GM12891 (cell line): ENCODE measurements at regions not wholly inside any gene's neighbourhood (a gene's known extent, or its start where the extent isn't known, plus 50 kb on each side); places are given as distances from the start of the nearest gene placed in this dataset.

Source experiments
- DNase-seq: peaks from one replicate; pipeline ENCODE4 v3.0.0; 2011; ENCODE audit warnings: low spot score; ENCODE audit not compliant: insufficient read length
- FAIRE-seq: peaks from 2 replicates; lab custom pipeline; 2011; peaks lifted over from hg19 to GRCh38; lab: Jason Lieb, UNC
- PAX5 ChIP-seq: IDR thresholded peaks from 2 replicates; pipeline ENCODE4 v1.6.1; 2011; ENCODE audit warnings: low read length, moderate library complexity, mild to moderate bottlenecking; ENCODE audit not compliant: insufficient read depth, severe bottlenecking
- POLR2A ChIP-seq: IDR thresholded peaks from 2 replicates; pipeline ENCODE4 v1.6.1; 2011; ENCODE audit warnings: low read depth, low read length, control low read depth
- POLR2AphosphoS5 ChIP-seq: IDR thresholded peaks from 2 replicates; pipeline ENCODE4 v1.6.1; 2011; ENCODE audit warnings: low read depth, low read length, control low read depth
- POU2F2 ChIP-seq: IDR thresholded peaks from 2 replicates; pipeline ENCODE4 v1.6.1; 2011; ENCODE audit warnings: low read depth, mild to moderate bottlenecking, control low read depth, low read length, moderate library complexity
- SPI1 ChIP-seq: IDR thresholded peaks from 2 replicates; pipeline ENCODE4 v1.6.1; 2011; ENCODE audit warnings: low read depth, low read length, control low read depth
- TAF1 ChIP-seq: IDR thresholded peaks from 2 replicates; pipeline ENCODE4 v1.6.1; 2011; ENCODE audit warnings: low read depth, low read length, control low read depth

DNA sequence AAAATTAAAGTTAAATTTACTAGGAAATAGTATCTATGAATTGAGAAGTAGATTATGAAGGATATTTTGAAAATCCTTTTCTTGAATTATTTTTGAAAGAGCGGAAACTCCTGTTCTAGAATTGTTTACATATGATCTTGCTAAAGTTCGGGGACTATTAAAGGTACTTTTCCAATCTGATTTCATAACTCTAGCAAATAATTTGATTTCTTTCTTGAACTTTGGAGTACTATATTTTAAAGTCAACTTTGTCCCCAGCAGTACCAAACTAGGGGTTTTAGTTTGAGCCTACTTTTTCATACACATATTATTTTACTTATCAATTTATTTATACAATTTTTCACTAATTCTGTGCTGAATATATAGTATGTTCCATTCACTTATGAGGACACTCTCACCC lies 364.7 kb downstream of the FSIP2 start:
- DNase-seq, result no peak
- FAIRE-seq, result no peak
- TF ChIP-seq POLR2AphosphoS5 (no peak), SPI1 (no peak), POLR2A (no peak), POU2F2 (no peak), PAX5 (no peak), TAF1 (no peak)

DNA sequence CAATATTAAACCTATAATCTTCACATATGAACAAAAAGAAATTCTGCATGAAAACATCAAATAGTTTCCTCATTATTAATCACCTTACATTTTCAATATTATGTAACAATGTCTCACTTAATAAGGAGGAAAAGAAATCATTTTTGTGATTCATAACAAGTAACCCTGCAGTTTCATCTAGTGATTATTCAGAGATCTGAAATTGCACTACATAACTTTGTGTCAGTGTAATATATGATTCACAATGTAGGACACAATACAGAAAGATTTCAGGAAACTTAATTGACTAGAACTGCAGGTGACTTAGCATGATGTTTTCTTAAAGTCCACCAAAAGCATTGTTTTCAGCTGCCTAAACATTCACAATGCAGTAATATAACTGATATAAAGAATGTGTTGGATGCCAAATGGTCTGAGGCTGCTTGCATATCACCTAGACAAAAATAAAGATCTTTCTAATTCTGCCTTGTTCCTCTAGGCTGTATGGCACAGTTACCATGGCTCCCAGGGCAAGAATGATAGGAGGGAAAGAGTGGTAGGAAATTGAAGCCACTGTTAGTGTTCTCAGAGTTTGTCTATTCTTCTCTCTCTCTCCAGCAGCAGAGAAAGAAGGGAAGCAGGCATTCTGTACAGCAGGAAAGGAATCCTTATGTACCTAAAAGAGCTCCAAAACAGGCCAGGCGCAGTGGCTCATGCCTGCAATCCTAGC lies 366.6 kb downstream of the FSIP2 start:
- no peak for FAIRE-seq
- TF ChIP-seq POLR2A (no peak), PAX5 (no peak), SPI1 (no peak), POU2F2 (no peak), TAF1 (no peak), POLR2AphosphoS5 (no peak)
- DNase-seq, result no peak

DNA sequence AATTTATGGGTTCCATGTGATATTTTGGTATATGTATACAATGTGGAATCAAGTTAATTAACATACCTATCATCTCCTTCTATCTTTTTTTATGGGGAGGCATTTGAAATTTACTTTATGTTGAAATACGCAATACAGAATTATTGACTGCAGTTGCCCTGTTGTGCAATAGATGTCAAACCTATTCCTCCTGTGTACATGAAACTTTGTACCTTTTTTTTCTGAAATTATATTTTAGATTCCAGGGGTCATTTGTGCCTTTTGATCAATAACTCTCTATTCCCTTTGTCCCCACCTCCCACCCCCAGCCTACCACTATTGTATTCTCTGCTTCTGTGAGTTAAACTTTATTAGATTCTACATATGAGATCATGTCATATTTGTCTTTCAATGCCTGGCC lies 369.9 kb downstream of the FSIP2 start:
- DNase-seq, result no peak
- FAIRE-seq, result no peak
- TF ChIP-seq SPI1 (no peak), PAX5 (no peak), POLR2A (no peak), TAF1 (no peak), POU2F2 (no peak), POLR2AphosphoS5 (no peak)

DNA sequence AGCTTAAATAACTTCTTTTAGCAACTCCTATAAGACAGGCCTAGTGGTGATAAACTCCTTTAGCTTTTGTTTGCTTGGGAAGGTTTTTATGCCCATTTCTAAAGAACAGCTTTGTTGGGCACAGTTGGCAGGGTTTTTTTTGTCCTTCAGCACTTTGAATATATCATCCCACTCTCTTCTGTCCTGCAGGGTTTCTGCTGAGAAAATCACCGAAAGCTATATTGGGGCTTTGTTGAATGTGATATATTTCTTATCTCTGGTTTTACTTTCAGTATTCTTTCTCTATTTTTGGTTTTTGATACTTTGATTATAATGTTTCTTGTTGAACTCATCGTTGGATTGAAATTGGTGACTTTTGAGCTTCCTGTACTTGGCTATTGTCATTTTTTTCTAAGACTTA lies 372.8 kb upstream of the ZC3H15 start:
- no peak for DNase-seq
- no peak for FAIRE-seq
- no peak for TF ChIP-seq SPI1

DNA sequence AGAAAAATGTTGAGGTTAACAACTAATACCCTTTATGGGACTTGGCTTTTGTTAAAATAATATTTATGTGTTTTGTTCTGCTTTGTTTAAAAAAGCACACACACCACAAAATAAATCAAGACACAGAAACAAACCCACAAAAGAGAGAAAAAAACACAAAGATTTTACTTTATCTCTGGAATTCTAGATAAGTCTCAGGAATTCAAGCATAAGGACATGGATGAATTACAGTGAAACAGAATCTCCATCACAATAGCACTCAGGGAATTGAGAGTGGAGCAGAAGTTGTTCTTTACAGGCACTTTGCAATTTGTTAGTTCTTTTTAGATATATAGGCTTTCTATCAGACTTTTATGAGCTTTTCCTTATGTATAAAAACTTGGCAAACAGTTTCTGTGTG lies 360.9 kb upstream of the ZC3H15 start:
- no peak for FAIRE-seq

DNA sequence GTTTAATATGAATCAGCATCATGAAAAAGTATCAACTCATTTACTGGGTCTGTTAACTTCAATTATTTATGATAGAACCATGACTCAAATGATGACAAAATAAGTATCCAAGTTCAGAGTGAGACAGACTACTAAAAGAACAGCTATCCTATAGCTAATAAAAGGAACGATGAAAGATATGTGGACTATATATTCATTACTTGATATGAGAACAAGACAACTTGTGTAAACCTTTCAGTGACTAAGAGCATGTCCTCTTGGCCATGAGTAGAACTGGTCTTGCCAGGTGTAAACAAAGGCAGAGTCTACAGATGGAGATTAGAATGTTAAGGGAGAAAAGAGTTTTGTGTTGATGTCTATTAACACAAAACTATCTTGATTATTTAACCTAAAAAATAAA lies 360.4 kb upstream of the ZC3H15 start:
- FAIRE-seq, result no peak
- no peak for TF ChIP-seq TAF1
- TF ChIP-seq PAX5, result no peak
- no peak for TF ChIP-seq POU2F2
- TF ChIP-seq POLR2A, result no peak
- no peak for TF ChIP-seq POLR2AphosphoS5
- TF ChIP-seq SPI1, result no peak
- DNase-seq, result no peak

More for the DNA sequence above, 360.9 kb upstream of the ZC3H15 start:
- TF ChIP-seq POLR2AphosphoS5, result no peak
- TF ChIP-seq POLR2A, result no peak
- no peak for TF ChIP-seq PAX5
- TF ChIP-seq TAF1, result no peak
- no peak for TF ChIP-seq POU2F2
- no peak for TF ChIP-seq SPI1
- no peak for DNase-seq

DNA sequence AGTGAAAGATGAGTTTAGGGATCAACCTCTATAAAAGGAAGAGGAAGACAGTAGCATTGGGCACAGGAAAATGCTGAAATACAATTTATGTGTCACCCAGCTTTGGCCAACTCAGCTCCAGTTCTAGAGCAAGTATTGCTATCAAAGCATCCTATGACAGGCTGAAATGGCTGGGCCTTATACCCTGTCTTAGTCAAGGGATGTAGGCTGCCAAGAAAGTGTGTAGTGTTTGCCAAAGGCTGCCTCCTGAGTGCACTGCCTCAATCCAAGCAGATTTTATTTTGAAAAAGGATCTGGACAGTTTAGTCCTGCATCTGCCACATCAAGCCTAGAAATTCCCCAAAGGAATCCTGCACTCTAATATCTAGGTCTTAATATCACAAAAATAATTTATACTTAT lies 359.9 kb upstream of the ZC3H15 start:
- TF ChIP-seq TAF1, result no peak
- TF ChIP-seq POU2F2, result no peak
- no peak for TF ChIP-seq POLR2A
- no peak for TF ChIP-seq SPI1
- no peak for TF ChIP-seq POLR2AphosphoS5
- TF ChIP-seq PAX5, result no peak
- DNase-seq (no peak), FAIRE-seq (no peak)

DNA sequence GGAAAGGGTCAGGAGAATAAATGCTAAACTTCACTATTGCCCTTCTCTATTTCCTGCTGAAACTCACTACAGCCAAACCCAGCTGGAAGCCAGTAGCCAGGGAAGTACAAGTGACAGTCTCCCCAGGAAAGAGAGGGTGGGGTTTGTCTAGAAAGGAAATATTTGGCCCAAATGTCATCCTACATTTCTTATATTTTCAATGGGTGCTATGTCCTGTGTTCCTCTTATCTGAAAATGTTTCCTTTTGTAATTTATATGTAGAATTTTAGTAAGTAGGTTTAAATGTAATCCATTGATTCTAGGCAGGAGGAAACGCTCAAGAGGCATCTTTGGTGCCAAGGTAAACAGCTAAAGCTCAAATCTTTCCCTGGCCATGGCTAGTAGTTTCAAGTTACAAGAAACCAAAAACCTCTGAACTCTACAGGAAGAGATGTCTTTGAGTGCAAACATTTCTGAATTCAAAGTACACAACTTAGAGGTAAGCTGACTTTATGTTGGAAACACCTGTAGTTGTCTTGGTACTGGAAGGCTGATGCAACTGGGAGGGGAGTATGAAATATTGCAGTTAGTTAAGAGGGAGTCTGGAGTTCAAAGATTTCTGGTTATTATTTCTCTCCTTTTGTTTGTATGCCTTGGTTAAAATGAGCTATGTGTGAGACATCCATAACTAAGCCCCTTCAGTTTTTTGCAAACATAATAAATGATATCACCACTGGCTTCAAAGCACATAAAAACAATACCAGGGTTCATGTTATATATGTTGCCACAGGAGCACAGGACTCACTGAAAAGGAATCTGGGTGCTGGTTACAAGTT lies 356.1 kb upstream of the ZC3H15 start:
- TF ChIP-seq PAX5, result no peak
- no peak for TF ChIP-seq POLR2A
- TF ChIP-seq POU2F2, result no peak
- no peak for TF ChIP-seq TAF1
- no peak for TF ChIP-seq POLR2AphosphoS5
- TF ChIP-seq SPI1, result no peak
- no peak for FAIRE-seq
- DNase-seq, result no peak

DNA sequence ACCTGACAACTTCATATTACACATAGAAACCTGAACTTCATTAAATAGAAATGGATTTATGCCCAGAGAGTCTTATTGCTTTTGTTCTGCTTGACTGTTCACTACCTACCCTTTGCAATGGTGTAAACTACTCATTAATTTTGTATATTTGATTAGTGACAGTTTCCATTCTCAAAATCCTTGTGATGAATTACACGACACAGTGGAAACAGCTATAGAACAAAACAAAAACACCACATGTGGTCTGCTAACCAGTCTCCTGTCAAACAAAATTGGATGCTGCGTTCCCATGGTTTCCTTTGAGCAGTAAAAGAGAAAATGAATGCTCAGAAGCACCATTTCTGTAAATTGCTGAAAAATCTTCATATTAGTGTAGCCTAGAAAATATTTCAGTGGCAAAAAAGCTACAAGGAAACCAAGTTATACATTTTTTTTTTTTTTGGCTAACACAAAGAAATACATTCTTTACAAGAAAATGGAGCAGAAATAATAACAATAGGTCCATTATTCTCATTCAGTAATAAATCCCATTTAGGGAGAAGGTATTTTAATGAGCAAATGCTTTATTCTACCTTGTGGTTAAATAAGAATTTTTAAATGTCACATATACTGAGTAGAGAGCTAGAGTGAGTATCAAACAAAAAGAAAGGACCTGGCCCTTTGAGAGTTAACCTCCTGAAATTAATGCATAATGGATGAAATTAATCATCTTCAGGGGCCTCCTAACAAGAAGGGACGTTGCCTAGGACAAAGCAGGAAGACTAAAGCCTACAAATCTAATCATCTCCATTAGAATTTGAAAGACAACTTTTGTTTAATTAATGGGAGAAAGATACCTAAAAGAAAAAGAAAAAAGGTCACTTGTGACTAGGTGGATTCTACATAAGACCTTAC lies 355.1 kb upstream of the ZC3H15 start:
- FAIRE-seq (no peak), DNase-seq (no peak)
- TF ChIP-seq POLR2AphosphoS5 (no peak), TAF1 (no peak), POU2F2 (no peak), POLR2A (no peak), PAX5 (no peak), SPI1 (no peak)
